Stimulated activated CD8-positive, alpha-beta memory T cell treated with anti-CD3 and anti-CD28 coated beads, Interleukin-7, amount 100 ng/mL, for 48 hours (primary cell): ENCODE measurements at regions not wholly inside any gene's neighbourhood (a gene's known extent, or its start where the extent isn't known, plus 50 kb on each side); places are given as distances from the start of the nearest gene placed in this dataset.

Experiments used
- DNase-seq, 2 donors: peaks; one replicate each; pipeline ENCODE4 v3.0.0-alpha.2; 2020; ENCODE audit warnings: low read depth in 1 of 2; ENCODE audit errors: extremely low read depth in 1 of 2

DNA sequence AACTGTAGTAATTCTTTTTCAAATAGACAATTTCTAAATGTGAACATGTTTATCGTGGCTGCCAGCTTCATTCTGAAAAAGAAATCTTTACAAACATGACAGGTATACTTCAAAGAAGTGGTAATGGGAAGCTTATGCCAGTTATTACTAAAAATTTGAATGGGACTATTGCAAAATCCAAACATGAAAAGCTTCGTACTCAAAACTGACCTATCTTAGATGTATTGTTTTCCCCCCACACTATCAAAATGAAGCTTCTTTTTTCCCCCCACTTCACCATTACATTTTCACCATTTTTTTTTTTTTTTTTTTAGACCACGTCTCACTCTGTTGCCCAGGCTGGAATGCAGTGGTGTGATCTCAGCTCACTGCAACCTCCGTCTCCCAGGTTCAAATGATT, 50.4 kb upstream of the SERTAD2 start:
- no peak for DNase-seq

DNA sequence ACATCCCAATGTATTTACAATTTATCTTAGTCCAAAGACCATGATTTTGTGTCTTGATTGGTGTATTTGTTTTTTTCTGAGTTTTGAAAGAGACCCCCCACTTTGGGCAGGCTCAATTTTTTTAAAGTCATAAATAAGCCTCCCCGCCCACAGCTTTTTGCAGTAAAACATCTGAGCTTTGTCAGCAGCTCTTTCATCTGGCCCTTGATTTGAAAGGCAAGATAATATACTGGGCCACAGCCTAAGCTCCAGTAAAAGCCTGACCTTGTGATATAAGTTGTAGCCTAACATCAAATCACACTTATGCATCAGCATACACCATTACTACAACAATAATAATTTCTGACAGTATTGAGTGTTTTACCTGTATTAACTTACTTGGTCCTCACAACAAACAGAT, 51.3 kb upstream of the SERTAD2 start:
- DNase-seq, result no peak

DNA sequence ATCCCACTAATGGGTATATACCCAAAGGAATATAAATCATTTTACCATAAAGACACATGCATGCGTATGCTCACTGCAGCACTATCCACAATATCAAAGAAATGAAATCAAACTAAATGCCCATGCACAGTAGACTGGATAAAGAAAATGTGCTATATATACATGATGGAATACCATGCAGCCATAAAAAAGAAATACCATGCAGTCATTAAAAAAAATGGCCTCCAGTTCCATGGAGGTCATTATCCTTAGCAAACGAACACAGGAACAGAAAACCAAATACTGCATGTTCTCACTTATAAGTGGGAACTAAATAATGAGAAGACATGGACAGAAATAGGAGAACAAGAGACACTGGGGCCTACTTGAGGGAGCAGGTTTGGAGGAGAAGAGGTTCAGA, 53.6 kb upstream of the SERTAD2 start:
- no peak for DNase-seq

DNA sequence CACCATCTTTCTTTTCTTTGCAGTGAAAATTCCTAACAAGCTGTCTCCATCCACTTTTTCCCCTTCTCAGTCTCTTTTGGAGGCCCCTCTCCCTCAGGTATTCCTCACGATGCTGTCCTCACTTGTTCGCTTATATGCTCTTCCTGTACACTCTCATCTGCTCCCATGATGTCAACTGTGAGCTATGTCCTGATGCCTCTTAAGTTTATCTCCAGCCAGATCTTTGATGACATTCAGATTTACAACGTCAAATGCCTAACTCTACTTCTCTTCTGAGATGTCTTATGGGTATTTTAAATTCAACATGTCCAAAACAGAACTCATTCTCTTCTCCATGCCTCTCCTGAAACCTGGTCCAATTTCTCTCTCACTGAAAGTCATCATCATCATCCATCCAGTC, 55.1 kb upstream of the SERTAD2 start:
- DNase-seq, result no peak

DNA sequence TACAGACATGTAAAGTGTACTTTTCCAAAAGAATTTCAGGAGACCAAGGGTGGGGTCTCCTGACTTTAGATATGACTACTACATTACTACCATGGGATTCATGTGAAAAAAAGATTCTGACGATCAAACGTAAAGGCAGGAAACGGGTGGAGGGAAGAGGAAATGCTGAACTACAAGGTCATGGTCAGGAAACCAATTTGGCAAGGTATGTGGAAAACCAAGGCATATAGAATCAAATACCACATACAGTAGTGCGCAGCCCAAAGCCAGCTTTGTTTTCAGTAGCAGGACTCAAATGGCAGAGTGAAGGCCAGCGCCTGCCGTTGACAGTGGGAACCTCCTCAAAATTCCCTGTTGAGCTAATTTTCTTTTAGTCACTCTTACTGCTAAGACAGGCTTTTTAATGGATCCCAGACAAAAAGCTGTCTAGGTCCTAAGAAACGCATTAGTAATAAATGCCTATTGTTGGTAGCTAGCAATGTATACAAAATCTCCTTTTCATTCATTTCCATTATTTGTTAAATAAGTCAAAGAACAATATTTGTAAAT, 57.6 kb upstream of the SERTAD2 start:
- DNase-seq, result no peak

DNA sequence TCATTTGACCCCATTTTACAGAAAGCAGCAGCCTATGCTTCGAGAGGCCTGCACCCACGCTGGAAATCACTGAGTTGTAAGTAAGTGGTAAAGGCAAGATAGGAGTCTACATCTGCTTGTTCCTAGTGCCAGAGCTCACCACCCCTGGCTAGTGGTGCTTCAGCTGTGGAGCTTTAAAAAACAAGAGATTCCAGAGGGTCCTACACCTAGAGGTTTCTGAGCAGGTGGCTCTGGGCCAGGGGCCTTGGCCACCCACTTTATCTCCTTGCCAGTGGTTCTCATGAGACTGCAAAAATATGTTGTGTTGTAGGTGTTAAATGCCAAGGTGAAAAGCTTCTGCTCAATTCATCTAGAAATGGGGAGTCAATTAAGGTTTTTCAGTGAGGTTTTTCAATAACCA, 60.0 kb upstream of the SERTAD2 start:
- DNase-seq, result no peak

DNA sequence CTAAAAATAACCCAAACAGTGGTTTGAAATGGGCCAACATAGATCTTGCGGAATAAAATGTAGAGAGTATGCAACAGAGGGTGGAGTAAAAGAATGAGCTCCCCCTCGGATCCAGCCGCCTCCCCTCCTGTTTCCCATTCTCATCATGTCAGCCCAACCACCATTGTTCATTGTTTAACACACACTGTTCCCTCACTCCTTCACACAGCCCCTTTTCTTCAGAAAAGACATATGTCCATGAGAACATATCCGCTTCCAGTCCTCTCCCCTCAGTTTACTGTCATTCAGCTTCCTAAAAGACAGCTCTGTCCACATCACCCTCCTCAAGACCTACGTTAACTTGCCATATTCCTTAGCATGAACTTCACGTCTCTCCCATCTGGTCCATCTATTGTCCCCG, 62.9 kb upstream of the SERTAD2 start:
- DNase-seq, result no peak

DNA sequence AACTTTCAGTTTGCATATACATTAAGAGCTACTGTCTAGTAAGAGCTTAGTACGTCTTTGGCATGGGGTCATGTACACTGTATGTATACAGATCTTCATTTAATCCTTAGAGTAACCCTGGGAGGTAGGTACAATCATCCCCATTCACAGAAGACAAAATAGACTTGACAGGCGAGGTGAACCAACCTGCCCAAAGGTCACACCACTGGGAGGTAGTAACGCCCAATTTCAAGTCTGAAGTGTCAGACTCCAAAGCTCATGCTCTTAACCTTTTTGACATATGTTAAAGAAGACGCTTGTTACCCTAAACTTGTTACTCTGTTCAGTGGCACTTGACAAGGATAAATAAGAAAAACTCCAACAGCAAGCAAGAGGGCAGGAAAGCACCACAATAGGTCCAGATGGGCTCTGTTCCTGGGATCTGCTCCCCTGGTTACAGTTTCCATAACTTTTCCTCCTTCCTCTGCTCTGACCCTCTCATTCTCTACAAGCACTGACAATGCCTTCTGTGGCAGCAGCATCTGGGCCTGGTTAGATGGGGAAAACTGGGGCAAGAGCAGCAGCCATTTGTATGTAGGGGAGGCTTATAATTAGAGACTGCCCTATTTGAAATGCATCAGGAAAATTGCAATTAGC, 64.7 kb upstream of the SERTAD2 start:
- no peak for DNase-seq

DNA sequence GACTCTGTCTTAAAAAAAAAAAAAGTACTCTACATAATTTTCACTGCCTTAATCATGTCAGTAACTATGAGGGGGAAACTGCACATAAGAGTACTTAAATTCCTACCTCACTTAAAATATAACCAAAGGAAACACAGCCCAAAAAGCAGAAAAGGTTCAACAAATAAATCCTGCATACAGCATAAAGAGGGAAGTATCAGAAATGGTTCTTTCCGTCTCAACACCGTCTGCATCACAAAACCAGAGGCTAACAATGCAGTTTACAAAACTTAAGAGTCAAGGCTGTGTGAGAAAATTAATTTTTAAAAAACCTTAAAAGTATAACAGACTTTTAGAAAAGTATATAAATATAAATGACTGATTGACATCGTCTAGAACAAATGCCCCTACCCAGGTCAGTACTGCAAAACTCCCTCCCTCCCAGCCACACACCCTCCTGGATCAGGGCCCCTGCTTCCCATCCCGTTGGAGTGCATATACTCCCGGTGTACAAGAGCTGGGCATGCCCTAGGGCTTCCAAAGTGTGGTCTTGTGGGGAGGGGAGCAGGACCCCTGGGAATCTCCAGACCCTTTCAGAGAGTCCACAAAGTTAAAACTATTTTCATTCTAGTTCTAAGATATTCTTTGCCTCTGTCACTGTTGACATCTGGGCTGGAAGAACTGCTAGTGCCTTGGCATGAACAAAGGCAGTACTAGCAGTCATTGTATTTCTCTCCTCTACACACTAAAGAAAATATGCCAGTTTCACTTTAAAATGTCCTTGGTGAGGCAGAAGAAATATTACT, 67.0 kb upstream of the SERTAD2 start:
- DNase-seq, result no peak

DNA sequence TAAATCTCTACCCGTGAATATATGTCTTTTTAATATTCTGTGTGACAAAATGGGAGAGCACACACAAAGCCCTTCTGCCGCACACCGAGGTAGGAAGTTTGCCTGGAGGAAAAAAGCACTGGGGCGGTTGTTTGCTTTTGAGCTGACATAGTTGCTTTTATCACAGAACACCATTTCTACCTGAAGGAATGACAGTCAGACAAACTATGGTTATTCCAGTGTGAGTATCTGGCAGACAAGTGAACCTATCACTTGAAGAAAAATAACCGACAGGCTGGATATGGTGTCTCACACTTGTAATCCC, 67.6 kb upstream of the SERTAD2 start:
- DNase-seq, result no peak

DNA sequence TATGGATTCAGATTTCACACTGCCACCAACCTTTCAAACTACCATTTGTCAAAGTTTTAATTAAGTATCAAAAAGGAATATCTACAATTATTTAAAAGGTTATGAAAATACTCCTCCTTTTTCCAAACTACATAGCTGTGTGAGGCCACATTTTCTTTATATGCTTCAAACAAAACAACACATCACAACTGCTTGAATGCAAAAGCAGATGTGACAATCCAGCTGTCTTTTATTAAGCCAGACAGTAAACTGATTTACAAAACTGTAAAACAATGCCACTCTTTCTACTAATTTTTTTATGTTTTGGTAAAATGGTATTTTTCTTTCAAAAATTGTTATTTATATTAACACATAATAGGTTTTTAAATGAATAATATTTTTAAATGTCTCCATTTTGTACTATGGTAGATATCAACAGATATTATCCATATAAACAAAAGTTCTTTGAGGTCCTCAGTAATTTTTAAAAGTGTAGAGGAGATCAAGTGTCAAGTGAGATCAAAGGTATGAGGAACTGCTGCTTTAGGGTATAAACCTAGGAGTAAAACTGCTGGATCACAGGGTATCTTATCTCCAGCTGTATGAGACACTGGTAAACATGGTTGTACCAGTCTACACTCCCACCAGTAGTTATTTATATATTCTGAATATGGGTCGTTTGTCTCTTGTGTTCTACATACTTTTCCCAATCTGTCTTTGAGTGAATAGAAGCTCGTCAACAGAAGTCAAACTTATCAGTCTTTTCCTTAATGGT, 68.8 kb upstream of the SERTAD2 start:
- DNase-seq, result no peak

DNA sequence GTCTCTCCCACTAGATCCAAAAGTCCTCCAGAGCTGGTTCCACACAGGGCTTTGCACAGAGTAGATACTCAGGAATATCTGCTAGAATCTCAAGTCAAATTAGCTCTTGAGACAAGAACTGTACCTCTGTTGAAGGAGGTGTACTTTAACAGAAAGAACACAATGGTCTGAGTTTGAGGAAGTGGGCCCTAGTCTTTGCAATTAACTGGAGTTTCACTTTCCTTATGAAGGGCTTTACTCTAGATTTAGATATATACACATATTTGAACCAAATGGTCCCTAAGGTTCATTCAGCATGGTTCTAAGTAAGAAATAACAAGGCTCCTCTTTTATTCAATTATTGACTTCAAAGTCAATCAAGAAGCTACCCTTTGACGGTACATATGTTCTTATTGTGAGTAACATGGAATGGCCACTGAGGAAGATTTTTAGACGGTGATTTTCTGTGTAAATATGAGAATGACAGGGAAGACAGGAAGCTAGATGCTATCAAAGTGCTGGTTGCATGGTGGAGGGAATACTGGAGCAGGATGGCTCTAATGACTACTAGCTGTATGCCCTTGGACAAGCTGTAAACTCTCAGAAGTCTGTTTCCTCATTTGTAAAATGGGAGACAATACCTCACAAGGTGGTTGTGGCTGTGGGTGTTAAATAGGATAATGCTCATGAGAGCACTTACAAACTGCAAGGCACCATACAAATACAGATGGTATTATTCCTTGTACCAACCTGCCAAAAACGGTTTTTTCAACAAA, 73.5 kb upstream of the SERTAD2 start:
- no peak for DNase-seq

DNA sequence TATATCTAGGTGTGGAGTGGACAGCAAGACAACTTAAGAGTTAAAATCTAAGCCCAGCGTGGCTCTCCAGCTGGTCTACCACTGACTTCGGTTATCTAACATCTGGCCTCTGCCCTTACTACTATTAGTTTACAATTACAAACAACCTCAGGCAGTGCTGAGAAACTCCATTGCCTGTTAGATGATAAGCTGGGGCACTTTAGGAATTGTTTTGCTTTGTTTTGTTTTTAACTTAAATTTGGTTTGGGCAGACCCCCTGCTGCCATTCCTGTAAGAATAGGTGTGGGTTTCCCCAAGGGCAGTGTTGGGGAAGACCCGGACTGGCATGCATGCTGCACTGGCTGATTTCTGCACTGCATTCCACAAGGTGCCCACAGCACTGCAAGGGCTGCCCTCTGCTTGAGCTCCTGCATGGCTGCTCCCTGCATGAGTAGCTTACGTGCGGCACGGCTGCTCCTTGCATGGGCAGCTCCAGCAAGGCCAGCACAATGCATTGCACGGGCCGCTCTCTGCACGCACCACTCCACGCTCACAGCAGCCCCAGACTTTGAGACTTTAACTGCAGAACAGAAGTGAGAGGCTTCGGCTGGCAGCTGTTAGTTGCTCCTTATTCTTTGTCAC, 74.2 kb upstream of the SERTAD2 start:
- no peak for DNase-seq

DNA sequence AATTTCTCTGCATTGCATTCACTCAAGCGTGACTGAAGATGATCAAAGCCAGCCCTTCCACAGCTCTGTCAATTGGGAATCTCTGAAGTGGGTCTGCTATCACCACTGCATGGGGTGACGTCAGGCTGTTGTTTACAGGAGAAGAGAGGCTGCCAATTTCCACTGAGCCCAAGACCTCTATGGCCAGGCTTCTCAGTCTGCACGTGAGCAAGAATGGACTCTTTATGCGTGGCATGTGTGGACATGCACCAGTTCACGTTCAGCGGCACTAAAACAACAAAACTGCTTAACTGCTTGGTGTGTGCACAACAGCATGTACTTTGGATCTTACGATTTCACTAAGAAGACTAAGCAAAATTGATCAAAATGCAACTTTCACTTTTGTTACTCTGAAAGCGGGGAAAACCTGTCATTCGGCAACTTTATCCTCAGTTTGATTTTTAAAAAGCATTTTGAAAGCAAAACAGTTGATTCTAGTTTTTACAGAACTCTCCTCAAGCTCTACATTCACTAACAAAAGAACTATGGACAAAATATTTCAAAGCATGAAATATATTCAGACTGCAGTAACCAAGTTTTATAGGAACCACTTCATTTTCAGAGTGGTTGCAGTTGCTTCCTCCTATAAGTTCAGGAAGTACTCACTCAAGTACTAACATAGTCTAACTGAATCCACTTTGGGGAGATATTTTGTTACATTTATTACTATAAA, 77.0 kb upstream of the SERTAD2 start:
- DNase-seq, result no peak

DNA sequence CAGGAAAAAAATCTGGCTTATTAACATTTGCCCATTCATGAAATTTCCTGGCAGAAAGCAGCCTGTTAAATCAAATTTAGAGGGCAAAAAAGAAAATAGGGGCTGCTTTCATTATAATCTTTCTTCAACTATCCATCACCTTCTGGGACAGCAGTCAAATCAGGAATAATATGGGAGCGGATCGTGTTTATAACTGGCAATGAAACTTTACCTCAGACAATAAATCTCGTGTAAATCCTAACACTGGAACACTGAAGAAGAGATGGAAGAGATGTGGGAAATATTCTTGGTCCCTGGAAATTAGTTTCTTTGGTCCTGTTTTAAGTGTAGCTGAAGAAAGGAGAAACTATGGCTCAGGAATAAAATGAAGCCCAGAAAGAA, 77.5 kb upstream of the SERTAD2 start:
- no peak for DNase-seq

DNA sequence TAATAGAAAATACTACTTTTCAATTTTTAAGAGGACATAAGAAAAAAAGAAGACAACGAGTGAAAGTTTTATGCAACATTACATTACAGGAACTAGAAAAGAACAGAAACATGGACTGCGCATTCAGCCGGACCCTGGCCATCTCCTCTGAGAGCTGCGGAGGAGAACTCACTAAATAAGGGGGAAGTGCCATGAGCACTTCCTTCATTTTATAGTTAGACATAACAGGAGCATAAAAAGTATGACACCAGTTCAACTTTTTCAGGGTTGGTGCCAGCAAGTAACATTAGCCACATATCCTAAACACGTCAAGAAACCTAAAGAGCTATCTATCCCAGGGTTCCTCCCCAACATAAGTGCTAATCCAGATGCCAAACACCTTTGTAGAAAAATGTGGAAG, 78.0 kb upstream of the SERTAD2 start:
- DNase-seq, result no peak

DNA sequence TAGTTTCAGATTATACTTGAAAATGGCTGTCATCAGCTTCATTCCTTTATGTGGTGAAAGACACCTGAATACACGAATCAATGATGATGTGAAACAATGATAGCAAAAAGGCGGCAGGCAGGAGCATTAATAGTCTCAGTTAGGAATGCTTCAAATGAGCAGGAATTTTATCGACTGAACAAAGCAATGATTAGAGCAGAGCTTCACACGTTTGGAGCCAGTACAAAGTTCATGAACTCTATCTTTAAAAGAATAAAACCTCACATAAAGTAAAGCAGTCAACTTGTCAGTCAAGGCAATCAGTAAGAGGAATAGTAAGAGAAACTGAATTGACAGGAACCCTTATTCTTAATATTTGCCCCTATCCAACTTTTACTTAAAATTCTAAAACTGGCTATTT, 78.4 kb upstream of the SERTAD2 start:
- no peak for DNase-seq

DNA sequence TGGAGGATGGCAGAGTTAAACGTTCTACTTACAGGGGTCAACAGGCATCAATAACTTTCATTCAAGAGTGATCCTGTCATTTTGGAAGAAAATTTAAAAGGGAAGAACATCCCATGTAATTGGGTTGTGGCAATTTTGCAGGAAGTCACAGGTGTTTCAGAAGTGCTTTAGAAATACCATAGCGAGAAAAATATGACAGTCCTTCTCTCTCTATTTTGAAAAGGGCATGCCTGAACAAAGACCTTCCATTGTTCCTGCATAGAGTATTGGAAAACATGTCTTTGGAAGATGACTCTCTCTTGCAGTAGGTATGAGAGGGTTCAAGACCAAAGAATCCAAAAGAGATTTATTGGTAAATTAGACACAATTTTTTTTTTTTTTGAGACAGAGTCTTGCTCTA, 81.8 kb upstream of the SERTAD2 start:
- no peak for DNase-seq

DNA sequence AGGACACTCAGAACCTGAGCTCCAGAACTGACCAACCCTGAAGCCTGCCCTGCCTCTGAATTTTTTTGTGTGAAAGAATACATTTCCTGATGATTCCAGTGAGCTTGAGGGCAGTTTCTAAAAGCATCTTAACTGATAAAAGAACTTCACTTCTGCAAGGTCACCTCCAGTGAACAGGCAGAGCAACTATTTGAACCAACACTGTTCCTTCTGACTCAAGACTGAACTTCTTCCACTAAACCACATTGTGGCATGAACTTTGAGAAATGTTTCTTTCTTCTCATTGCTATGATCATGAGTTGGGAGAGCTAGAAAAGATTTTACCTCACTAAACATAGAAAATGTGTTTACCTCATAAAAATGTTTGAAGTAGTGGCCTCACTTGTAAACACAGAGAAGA, 83.8 kb upstream of the SERTAD2 start:
- DNase-seq, result no peak

DNA sequence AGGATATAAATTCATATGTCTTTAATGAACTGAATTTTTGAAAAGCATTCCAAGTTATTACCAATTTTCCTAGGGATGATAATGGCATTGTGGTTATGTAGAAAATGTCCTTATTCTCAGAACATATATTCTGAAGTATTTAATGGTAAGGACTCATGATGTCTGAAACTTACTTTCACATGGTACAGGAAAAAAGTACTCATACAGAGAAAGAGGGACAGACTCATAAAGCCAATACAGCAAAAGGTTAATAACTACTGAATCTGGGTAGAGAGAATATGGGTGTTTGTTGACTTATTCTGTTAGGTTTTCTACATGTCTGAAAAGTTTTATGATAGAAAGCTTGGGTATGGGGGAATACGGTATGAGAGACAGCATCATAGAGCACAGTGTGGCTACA, 84.3 kb upstream of the SERTAD2 start:
- no peak for DNase-seq
